ENCODE measurements at regions not wholly inside any gene's neighbourhood (a gene's known extent, or its start where the extent isn't known, plus 50 kb on each side); places are given as distances from the start of the nearest gene placed in this dataset.

DNA sequence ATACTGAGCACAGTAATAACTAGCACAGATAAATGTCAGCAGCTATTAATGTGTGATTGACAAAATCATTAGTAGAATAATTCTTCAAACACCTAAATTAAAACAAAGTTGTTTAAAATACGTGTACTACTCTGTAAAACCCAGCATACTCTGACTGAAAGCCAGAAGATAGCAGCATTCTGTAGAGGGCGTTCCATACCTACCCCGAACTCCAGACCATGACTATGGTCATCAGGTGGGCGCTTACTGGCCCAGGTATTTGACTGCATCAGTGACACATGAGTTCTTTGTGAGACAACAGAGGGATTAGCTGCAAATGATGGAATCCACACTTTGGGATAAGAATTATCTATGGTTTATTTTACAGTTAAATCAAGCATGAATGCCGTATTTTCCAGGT lies 139.7 kb upstream of the POGK start:
- no peaks in the 10 kb centered on the region for H3K36me3 ChIP-seq (ENCODE audit: control insufficient read depth, insufficient read depth, low read length, severe bottlenecking)
- no peaks in the 10 kb centered on the region for H3K27me3 ChIP-seq (replicated peaks; ENCODE audit: control insufficient read depth, insufficient read depth, low read length)
- no peaks in the 10 kb centered on the region for H3K4me1 ChIP-seq (ENCODE audit: control insufficient read depth, insufficient read depth, low read length)
- no peaks in the 10 kb centered on the region for H3K9me3 ChIP-seq (ENCODE audit: control insufficient read depth, low read length)
- no peak for DNase-seq (ENCODE audit: low read depth)
- H3K9ac ChIP-seq (ENCODE audit: low read length), result no peak overlapping the region
- H3K4me3 ChIP-seq (ENCODE audit: low read length), result no peak overlapping the region

DNA sequence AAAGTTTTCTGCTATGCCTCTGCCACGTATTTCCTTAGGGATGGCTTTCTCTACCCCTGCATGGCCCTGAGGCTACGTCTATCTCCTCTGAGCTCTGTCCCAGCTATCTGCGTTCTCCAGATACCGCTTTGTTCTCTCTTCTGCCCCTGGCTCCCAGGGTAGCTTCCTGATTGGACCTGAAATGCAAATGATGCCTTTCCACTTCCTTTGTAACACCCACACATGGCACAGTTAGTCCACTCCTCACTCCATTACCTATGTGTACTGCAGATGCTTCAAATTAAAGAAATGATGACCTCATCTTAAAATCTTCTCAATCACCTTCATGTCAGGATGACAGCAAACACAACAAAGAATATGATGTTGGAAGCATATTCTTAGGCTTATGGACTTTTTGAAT lies 138.6 kb upstream of the POGK start:
- Histone ChIP-seq H3K9ac (ENCODE audit: low read length) (no peak overlapping the region), H3K9me3 (ENCODE audit: control insufficient read depth, low read length) (no peaks in the 10 kb centered on the region), H3K36me3 (ENCODE audit: control insufficient read depth, insufficient read depth, low read length, severe bottlenecking) (no peaks in the 10 kb centered on the region), H3K4me1 (ENCODE audit: control insufficient read depth, insufficient read depth, low read length) (no peaks in the 10 kb centered on the region), H3K27me3 (replicated peaks; ENCODE audit: control insufficient read depth, insufficient read depth, low read length) (no peaks in the 10 kb centered on the region), H3K4me3 (ENCODE audit: low read length) (no peak overlapping the region)
- DNase-seq (ENCODE audit: low read depth), result no peak

DNA sequence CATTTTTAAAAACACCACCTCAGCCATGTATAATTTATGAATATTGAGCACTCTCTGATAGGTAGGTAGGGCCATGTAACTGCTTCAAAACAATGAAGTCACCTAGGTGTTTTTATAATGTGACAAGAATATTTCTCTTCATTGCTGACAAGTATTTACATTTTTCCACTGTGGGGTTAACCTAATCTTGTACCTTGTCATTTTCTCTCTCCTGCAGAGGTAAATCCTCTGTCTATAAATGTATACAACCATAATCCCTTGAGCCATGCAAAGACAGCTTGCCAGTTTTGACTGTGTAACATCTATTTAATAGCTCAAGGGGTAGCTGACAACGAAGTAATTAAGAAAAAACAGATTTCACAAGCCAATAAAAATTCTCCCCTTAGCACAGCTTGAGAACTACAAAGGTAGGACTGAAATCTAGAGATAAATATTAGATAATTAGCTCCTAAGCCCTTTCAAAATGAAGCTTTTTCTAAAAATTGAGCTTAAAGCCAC lies 137.6 kb upstream of the POGK start:
- Histone ChIP-seq H3K36me3 (ENCODE audit: control insufficient read depth, insufficient read depth, low read length, severe bottlenecking) (no peaks in the 10 kb centered on the region), H3K9ac (ENCODE audit: low read length) (no peak overlapping the region), H3K27me3 (replicated peaks; ENCODE audit: control insufficient read depth, insufficient read depth, low read length) (no peaks in the 10 kb centered on the region), H3K9me3 (ENCODE audit: control insufficient read depth, low read length) (no peaks in the 10 kb centered on the region), H3K4me1 (ENCODE audit: control insufficient read depth, insufficient read depth, low read length) (no peaks in the 10 kb centered on the region), H3K4me3 (ENCODE audit: low read length) (no peak overlapping the region)
- no peak for DNase-seq (ENCODE audit: low read depth)

DNA sequence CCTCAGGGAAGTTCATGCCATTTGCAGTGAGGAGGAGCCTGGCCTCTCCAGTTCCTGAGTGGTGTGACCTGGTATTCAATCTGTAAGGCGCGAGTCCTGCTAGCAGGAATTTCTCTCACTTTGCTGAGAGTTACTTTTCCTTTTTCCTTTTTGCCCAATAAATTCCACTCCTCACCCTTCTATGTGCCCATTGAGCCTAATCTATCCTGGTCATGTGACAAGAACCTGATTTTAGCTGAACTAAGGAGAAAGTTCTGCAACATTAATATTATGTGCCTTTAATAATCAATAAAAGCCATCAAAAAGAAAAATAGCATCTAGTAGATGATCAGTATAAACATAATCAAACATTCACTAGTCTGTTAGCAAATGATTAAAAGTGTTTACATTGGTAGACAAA lies 136.1 kb upstream of the POGK start:
- Histone ChIP-seq H3K4me3 (ENCODE audit: low read length) (no peak overlapping the region), H3K27me3 (replicated peaks; ENCODE audit: control insufficient read depth, insufficient read depth, low read length) (no peaks in the 10 kb centered on the region), H3K4me1 (ENCODE audit: control insufficient read depth, insufficient read depth, low read length) (no peaks in the 10 kb centered on the region), H3K9me3 (ENCODE audit: control insufficient read depth, low read length) (no peaks in the 10 kb centered on the region), H3K36me3 (ENCODE audit: control insufficient read depth, insufficient read depth, low read length, severe bottlenecking) (no peaks in the 10 kb centered on the region), H3K9ac (ENCODE audit: low read length) (no peak overlapping the region)
- DNase-seq (ENCODE audit: low read depth), result no peak

DNA sequence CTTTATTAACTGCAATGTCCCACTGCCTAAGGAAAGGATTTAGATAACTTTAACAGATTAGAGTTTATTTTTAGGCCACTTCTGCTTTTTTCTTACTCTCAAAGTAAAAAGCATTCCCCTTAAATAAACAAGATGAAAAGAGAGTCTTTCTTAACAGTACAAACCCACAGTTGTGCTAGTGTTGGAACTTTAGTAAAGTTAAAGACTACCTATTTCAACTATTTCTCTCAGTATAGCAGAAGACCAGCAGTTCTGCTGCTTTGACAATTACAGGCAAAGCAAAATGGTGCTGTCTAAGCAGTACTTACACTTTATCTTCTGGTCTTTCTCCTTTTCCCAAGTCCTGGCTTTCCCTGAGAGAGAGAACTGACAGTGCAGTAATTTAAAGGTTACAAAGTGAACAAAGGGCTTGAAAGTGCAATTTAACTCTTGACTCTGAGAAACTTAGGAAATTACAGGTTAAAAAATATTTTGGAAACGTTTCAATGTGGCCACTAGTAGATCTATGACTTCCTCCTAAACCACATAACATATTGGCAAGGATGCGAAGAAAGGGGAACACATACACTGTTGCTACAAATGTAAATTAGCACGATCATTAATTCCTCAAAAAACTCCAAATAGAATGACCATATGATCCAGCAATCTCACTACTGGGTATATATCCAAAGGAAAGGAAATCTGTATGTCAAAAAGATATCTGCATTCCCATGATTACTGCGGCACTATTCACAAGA lies 135.4 kb upstream of the POGK start:
- no peak for DNase-seq (ENCODE audit: low read depth)
- Histone ChIP-seq H3K4me1 (ENCODE audit: control insufficient read depth, insufficient read depth, low read length) (no peaks in the 10 kb centered on the region), H3K9ac (ENCODE audit: low read length) (no peak overlapping the region), H3K4me3 (ENCODE audit: low read length) (no peak overlapping the region), H3K27me3 (replicated peaks; ENCODE audit: control insufficient read depth, insufficient read depth, low read length) (no peaks in the 10 kb centered on the region), H3K36me3 (ENCODE audit: control insufficient read depth, insufficient read depth, low read length, severe bottlenecking) (no peaks in the 10 kb centered on the region), H3K9me3 (ENCODE audit: control insufficient read depth, low read length) (no peaks in the 10 kb centered on the region)

DNA sequence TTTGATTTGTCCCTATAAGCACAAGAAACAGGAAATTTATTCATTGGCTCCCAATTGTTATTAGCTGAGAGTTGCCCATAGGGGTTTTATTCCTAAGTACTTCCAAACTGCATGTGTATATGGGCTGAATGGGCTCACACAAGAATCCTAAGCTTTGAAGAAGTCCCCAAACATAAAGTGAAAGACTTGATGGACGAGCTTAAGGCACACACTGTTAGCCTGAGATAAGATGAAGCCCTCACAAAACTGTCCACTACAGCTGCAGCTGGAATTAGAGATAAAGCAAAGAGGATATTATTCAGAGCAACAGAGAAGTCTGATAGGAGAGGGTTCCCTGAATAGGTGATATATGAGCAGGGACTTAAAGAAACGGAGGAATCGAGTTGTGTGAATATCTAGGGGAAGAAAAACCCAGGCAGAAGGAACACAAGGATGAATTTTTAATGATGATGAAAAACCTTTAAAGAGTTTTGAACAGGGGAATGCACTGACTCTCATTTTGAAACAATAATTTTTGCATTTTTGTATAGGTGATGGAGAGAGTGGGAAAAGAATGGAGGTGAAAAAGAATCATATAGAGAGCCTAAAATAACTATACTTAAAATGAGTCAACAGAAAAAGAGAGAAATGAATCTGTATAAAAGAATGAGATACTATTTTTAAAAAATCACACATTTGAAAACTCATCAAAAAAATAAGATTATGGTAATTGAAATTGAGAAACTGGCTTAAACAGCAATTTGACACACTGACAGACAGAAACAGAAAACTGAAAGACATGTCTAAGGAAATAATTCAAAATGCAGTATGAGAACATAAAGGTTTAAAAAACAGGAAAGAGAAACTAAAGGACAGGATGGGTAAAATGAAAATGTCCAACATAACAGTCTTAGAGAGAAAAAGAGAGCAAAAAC lies 133.6 kb upstream of the POGK start:
- DNase-seq (ENCODE audit: low read depth), result no peak
- H3K36me3 ChIP-seq (ENCODE audit: control insufficient read depth, insufficient read depth, low read length, severe bottlenecking), result no peaks in the 10 kb centered on the region
- H3K4me3 ChIP-seq (ENCODE audit: low read length), result no peak overlapping the region
- no peaks in the 10 kb centered on the region for H3K27me3 ChIP-seq (replicated peaks; ENCODE audit: control insufficient read depth, insufficient read depth, low read length)
- H3K9me3 ChIP-seq (ENCODE audit: control insufficient read depth, low read length), result no peaks in the 10 kb centered on the region
- no peak overlapping the region for H3K9ac ChIP-seq (ENCODE audit: low read length)
- H3K4me1 ChIP-seq (ENCODE audit: control insufficient read depth, insufficient read depth, low read length), result no peaks in the 10 kb centered on the region

DNA sequence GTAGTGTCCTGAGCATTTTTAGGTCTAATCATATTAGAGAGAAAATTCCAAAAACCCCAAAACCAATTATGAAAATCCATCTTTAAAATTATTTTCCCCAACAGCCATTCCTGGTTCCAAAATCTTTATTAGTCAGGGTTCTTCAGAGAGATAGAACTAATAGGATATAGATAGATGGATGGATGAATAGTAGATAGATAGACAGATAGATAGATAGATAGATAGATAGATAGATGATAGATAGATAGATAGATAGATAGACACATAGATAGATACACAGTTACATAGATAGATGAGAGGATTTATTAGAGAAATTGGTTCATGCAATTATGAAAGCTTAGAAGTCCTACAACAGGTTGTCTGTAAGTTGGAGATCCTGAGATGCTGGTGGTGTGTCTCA lies 122.7 kb upstream of the POGK start:
- Histone ChIP-seq H3K4me3 (ENCODE audit: low read length) (no peak overlapping the region), H3K36me3 (ENCODE audit: control insufficient read depth, insufficient read depth, low read length, severe bottlenecking) (no peaks in the 10 kb centered on the region), H3K9me3 (ENCODE audit: control insufficient read depth, low read length) (peaks cover 25% of the 10 kb centered on the region), H3K27me3 (replicated peaks; ENCODE audit: control insufficient read depth, insufficient read depth, low read length) (no peaks in the 10 kb centered on the region), H3K4me1 (ENCODE audit: control insufficient read depth, insufficient read depth, low read length) (no peaks in the 10 kb centered on the region), H3K9ac (ENCODE audit: low read length) (no peak overlapping the region)
- DNase-seq (ENCODE audit: low read depth), result no peak

DNA sequence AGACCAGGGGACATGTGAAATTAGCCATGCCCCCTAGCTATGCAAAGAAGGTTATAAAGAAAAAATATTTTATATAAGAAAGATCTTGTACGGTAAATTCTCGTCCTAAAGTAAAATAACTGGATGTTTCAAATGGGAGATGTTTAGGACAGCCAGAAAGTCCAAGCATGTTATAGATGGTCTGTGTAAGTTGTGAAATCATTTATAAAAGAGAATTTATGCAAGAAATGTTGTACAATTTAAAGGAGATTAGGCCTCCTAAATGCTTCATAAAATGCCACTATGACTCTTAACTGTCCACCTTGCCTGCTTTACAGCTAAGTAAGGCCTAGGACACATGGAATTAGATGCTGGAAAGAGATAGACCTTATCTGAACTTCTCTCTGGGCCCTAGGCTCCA lies 118.1 kb upstream of the POGK start:
- Histone ChIP-seq H3K4me1 (ENCODE audit: control insufficient read depth, insufficient read depth, low read length) (no peaks in the 10 kb centered on the region), H3K36me3 (ENCODE audit: control insufficient read depth, insufficient read depth, low read length, severe bottlenecking) (no peaks in the 10 kb centered on the region), H3K27me3 (replicated peaks; ENCODE audit: control insufficient read depth, insufficient read depth, low read length) (no peaks in the 10 kb centered on the region), H3K9me3 (ENCODE audit: control insufficient read depth, low read length) (peaks cover 16% of the 10 kb centered on the region), H3K4me3 (ENCODE audit: low read length) (no peak overlapping the region), H3K9ac (ENCODE audit: low read length) (no peak overlapping the region)
- DNase-seq (ENCODE audit: low read depth), result no peak

DNA sequence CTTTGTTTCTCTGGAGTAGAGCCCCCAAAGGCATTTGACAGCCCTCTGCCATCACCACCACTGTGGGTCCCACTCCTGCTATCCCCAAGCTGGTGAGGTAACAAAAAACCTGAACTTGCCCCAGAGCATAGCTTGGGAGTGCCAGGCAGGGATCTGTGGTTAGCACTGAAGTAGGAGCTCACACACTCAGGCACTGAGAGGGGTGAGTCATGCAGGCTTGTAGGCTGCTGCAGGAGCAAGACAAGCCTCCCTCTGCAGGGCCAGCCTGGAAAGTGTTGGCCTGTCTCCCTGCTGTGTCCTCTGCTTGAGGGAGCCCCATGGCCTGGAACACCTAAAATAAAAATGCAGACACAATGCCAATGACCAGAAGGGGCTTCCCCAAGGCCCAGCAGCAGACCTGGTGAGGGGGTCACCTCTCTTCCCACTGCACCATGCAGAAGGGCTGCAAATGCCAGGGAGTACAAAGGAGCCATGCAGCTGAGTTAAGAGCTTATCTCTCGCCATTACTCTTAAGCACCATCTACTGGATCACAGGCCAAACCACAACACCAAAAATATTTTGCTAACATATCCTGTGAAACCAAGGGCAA lies 108.9 kb upstream of the POGK start:
- H3K9me3 ChIP-seq (ENCODE audit: control insufficient read depth, low read length), result peaks cover 2% of the 10 kb centered on the region
- H3K4me3 ChIP-seq (ENCODE audit: low read length), result no peak overlapping the region
- H3K36me3 ChIP-seq (ENCODE audit: control insufficient read depth, insufficient read depth, low read length, severe bottlenecking), result no peaks in the 10 kb centered on the region
- H3K27me3 ChIP-seq (replicated peaks; ENCODE audit: control insufficient read depth, insufficient read depth, low read length), result no peaks in the 10 kb centered on the region
- H3K4me1 ChIP-seq (ENCODE audit: control insufficient read depth, insufficient read depth, low read length), result no peaks in the 10 kb centered on the region
- no peak overlapping the region for H3K9ac ChIP-seq (ENCODE audit: low read length)
- DNase-seq (ENCODE audit: low read depth), result no peak

DNA sequence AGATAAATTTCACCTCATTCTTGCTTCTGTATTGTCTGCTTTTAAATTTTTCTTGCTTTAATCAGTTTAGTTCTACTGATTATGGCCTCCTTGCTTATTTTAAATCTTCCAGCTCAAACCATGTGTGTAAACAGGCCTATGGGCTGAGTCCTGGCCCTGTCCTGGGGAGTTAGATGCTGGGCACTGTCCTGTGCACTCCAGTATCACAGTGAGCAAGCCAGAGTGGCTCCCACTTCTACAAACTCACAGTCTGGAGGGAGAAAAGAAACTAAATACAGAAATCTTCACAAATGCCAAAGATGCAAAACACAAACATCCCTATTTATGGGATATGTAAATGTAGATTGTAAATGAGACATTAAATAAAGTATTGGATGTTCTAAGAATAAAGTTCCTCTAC lies 101.1 kb upstream of the POGK start:
- H3K36me3 ChIP-seq (ENCODE audit: control insufficient read depth, insufficient read depth, low read length, severe bottlenecking), result no peaks in the 10 kb centered on the region
- H3K4me1 ChIP-seq (ENCODE audit: control insufficient read depth, insufficient read depth, low read length), result no peaks in the 10 kb centered on the region
- H3K27me3 ChIP-seq (replicated peaks; ENCODE audit: control insufficient read depth, insufficient read depth, low read length), result no peaks in the 10 kb centered on the region
- H3K9ac ChIP-seq (ENCODE audit: low read length), result no peak overlapping the region
- no peak overlapping the region for H3K4me3 ChIP-seq (ENCODE audit: low read length)
- no peak for DNase-seq (ENCODE audit: low read depth)
- peaks cover 2% of the 10 kb centered on the region for H3K9me3 ChIP-seq (ENCODE audit: control insufficient read depth, low read length)

DNA sequence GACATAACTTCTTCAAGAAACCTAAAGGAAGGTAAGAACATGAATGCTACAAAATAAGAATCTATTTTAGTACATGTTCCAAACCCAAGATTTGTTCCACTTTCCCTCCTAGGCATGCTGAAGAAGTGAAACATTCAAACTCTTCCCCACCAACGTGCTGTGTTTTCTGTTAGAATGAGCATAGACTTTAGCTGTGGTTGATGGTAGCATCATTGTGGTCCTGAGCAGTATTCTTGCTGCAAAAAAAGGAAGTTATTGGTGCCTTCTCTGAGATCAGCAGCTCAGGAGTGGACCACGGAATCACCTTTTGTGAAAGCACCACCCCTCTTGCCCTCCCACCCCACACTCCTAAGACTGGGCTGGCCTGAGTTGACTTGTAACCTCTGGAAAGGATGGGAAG lies 100.4 kb upstream of the POGK start:
- no peaks in the 10 kb centered on the region for H3K4me1 ChIP-seq (ENCODE audit: control insufficient read depth, insufficient read depth, low read length)
- H3K36me3 ChIP-seq (ENCODE audit: control insufficient read depth, insufficient read depth, low read length, severe bottlenecking), result no peaks in the 10 kb centered on the region
- no peak overlapping the region for H3K4me3 ChIP-seq (ENCODE audit: low read length)
- H3K27me3 ChIP-seq (replicated peaks; ENCODE audit: control insufficient read depth, insufficient read depth, low read length), result no peaks in the 10 kb centered on the region
- no peak overlapping the region for H3K9ac ChIP-seq (ENCODE audit: low read length)
- DNase-seq (ENCODE audit: low read depth), result no peak
- H3K9me3 ChIP-seq (ENCODE audit: control insufficient read depth, low read length), result peaks cover 2% of the 10 kb centered on the region

All from adipocyte (in vitro differentiated cells).